Upper lobe of right lung (tissue), 1 donor: ENCODE measurements at regions not wholly inside any gene's neighbourhood (a gene's known extent, or its start where the extent isn't known, plus 50 kb on each side); places are given as distances from the start of the nearest gene placed in this dataset.
"Not testable (repeated sequence)": the region's sequence is repeated elsewhere in the genome, so short reads cannot be mapped to it uniquely, and the experiment has no call there.

Experiments
- ATAC-seq: fragments of 200-7000 bp; cut with Tn5 transposase; one replicate; pipeline ENCODE4 v1.9.1; 2020; ENCODE audit warnings: mild to moderate bottlenecking, moderate library complexity
- DNase-seq: peaks from one replicate; pipeline ENCODE4 v3.0.0-alpha.2; 2020
- H3K27ac ChIP-seq: fragments of 200-600 bp; one replicate; pipeline ENCODE4 v1.8.0; 2022
- H3K27me3 ChIP-seq: fragments of 200-600 bp; one replicate; pipeline ENCODE4 v1.8.0; 2022; ENCODE audit warnings: mild to moderate bottlenecking
- H3K36me3 ChIP-seq: fragments of 200-600 bp; one replicate; pipeline ENCODE4 v1.8.0; 2022
- H3K4me1 ChIP-seq: fragments of 200-600 bp; one replicate; pipeline ENCODE4 v1.8.0; 2022
- H3K4me3 ChIP-seq: fragments of 200-600 bp; one replicate; pipeline ENCODE4 v1.8.0; 2022; ENCODE audit warnings: mild to moderate bottlenecking
- H3K9me3 ChIP-seq: fragments of 200-600 bp; one replicate; pipeline ENCODE4 v1.8.0; 2022
- CTCF ChIP-seq: fragments of 200-600 bp; IDR thresholded peaks from one replicate; pipeline ENCODE4 v1.8.0; 2022; ENCODE audit warnings: antibody characterized with exemption
- intact Hi-C: fragments of 100-400 bp; cut with DNase I; formaldehyde crosslinking; loops from one replicate; pipeline ENCODE4 v1.11.0; 2022
- donor health status: DM: no; HTN: yes; CAD: no; lungs with severe emphysema.

GRCh38 chr18:71301596-71301995 is 1012.8 kb downstream of the SOCS6 start:
- no peak overlapping the region for H3K4me3 ChIP-seq
- no peak for TF ChIP-seq CTCF
- H3K9me3 ChIP-seq, result no peaks in the 10 kb centered on the region
- H3K27ac ChIP-seq, result no peak overlapping the region
- intact Hi-C loops, result no loop called here
- no peaks in the 10 kb centered on the region for H3K27me3 ChIP-seq
- DNase-seq (no peak), ATAC-seq (no peak)
- no peaks in the 10 kb centered on the region for H3K4me1 ChIP-seq
- no peaks in the 10 kb centered on the region for H3K36me3 ChIP-seq

GRCh38 chr18:71294201-71294600 is 1005.4 kb downstream of the SOCS6 start:
- H3K9me3 ChIP-seq, H3K4me1 ChIP-seq, intact Hi-C loops, H3K27ac ChIP-seq, H3K4me3 ChIP-seq, H3K36me3 ChIP-seq, DNase-seq, ATAC-seq, H3K27me3 ChIP-seq: not testable (repeated sequence)

GRCh38 chr18:71293322-71293721 is 1004.5 kb downstream of the SOCS6 start:
- Histone ChIP-seq H3K4me1 (no peaks in the 10 kb centered on the region), H3K4me3 (no peak overlapping the region), H3K27me3 (no peaks in the 10 kb centered on the region), H3K36me3 (no peaks in the 10 kb centered on the region), H3K27ac (no peak overlapping the region), H3K9me3 (no peaks in the 10 kb centered on the region)
- ATAC-seq (no peak), DNase-seq (no peak)
- no peak for TF ChIP-seq CTCF
- intact Hi-C loops, result no loop called here

GRCh38 chr18:71287268-71287667 is 998.4 kb downstream of the SOCS6 start:
- intact Hi-C loops, result no loop called here
- no peaks in the 10 kb centered on the region for H3K36me3 ChIP-seq

GRCh38 chr18:71252351-71252865 is 963.6 kb downstream of the SOCS6 start:
- no peak for TF ChIP-seq CTCF
- H3K27me3 ChIP-seq, result no peaks in the 10 kb centered on the region
- no peaks in the 10 kb centered on the region for H3K36me3 ChIP-seq
- no peaks in the 10 kb centered on the region for H3K9me3 ChIP-seq
- DNase-seq, result no peak
- no peak overlapping the region for H3K4me3 ChIP-seq
- no peak overlapping the region for H3K27ac ChIP-seq
- ATAC-seq, result no peak
- intact Hi-C loops, result no loop called here
- no peaks in the 10 kb centered on the region for H3K4me1 ChIP-seq

More at GRCh38 chr18:71287268-71287667, 998.4 kb downstream of the SOCS6 start:
- ATAC-seq, result no peak
- Histone ChIP-seq H3K4me3 (no peak overlapping the region), H3K4me1 (no peaks in the 10 kb centered on the region), H3K9me3 (no peaks in the 10 kb centered on the region), H3K27ac (no peak overlapping the region), H3K27me3 (no peaks in the 10 kb centered on the region)
- no peak for TF ChIP-seq CTCF
- no peak for DNase-seq

- ATAC-seq (no peak), DNase-seq (no peak)
- H3K36me3 ChIP-seq, result no peaks in the 10 kb centered on the region
- no peak for TF ChIP-seq CTCF
- H3K27ac ChIP-seq, result no peak overlapping the region
- no peak overlapping the region for H3K4me3 ChIP-seq
- intact Hi-C loops, result no loop called here
- H3K4me1 ChIP-seq, result no peaks in the 10 kb centered on the region
- no peaks in the 10 kb centered on the region for H3K27me3 ChIP-seq
- no peaks in the 10 kb centered on the region for H3K9me3 ChIP-seq
Measured at GRCh38 chr18:71250191-71250590, 961.3 kb downstream of the SOCS6 start.
